IPS-15b (cell line): ENCODE measurements at regions not wholly inside any gene's neighbourhood (a gene's known extent, or its start where the extent isn't known, plus 50 kb on each side); places are given as distances from the start of the nearest gene placed in this dataset.

Experiments used
- H3K27me3 ChIP-seq: one replicate; pipeline ENCODE4 v1.6.1; 2013; ENCODE audit warnings: low read length; ENCODE audit not compliant: control insufficient read depth, insufficient read depth
- H3K36me3 ChIP-seq: one replicate; pipeline ENCODE4 v1.6.1; 2013; ENCODE audit warnings: low read length; ENCODE audit not compliant: control insufficient read depth, insufficient read depth
- H3K4me1 ChIP-seq: one replicate; pipeline ENCODE4 v1.6.1; 2013; ENCODE audit warnings: mild to moderate bottlenecking, low read length; ENCODE audit not compliant: control insufficient read depth, insufficient read depth
- H3K4me3 ChIP-seq: one replicate; pipeline ENCODE4 v1.5.1; 2013; ENCODE audit warnings: low read depth, low read length
- H3K9ac ChIP-seq: one replicate; pipeline ENCODE4 v1.6.1; 2013; ENCODE audit warnings: low read depth, mild to moderate bottlenecking, low read length
- H3K9me3 ChIP-seq: one replicate; pipeline ENCODE4 v1.6.1; 2013; ENCODE audit warnings: mild to moderate bottlenecking, low read length; ENCODE audit not compliant: control insufficient read depth, insufficient read depth

DNA sequence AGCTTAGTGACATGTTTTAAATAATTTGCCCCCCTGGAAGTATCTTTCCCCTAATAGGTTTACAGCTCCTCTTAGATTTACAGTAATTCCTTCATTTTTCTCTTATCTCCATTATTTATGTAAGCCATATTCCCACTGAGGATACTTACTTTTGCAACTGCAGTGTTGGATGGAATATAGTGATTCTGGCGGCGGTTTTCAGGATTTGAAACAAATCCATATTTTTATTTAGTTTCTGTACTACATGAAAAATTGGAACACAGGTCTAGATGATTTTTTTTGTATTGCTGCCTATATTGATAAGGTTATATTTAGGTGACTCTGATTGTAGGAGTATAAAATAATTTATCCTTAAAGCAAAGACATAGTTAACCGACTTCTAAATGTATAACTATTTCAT is 391.6 kb upstream of the SUCLG2 start:
- H3K9ac ChIP-seq, result no peak overlapping the region
- H3K36me3 ChIP-seq, result no peaks in the 10 kb centered on the region
- H3K4me3 ChIP-seq, result no peak overlapping the region
- no peaks in the 10 kb centered on the region for H3K27me3 ChIP-seq
- H3K4me1 ChIP-seq, result no peaks in the 10 kb centered on the region
- no peaks in the 10 kb centered on the region for H3K9me3 ChIP-seq

- Histone ChIP-seq H3K4me3 (no peak overlapping the region), H3K9ac (no peak overlapping the region), H3K27me3 (no peaks in the 10 kb centered on the region), H3K4me1 (no peaks in the 10 kb centered on the region), H3K36me3 (no peaks in the 10 kb centered on the region), H3K9me3 (no peaks in the 10 kb centered on the region)
Measured at GRCh38 chr3:68033867-68034266, 379.5 kb upstream of the SUCLG2 start.

- H3K9me3 ChIP-seq, result no peaks in the 10 kb centered on the region
- no peak overlapping the region for H3K9ac ChIP-seq
- H3K27me3 ChIP-seq, result no peaks in the 10 kb centered on the region
- H3K4me1 ChIP-seq, result no peaks in the 10 kb centered on the region
- no peaks in the 10 kb centered on the region for H3K36me3 ChIP-seq
- H3K4me3 ChIP-seq, result no peak overlapping the region
Measured at GRCh38 chr3:68032209-68032608, 377.8 kb upstream of the SUCLG2 start.

DNA sequence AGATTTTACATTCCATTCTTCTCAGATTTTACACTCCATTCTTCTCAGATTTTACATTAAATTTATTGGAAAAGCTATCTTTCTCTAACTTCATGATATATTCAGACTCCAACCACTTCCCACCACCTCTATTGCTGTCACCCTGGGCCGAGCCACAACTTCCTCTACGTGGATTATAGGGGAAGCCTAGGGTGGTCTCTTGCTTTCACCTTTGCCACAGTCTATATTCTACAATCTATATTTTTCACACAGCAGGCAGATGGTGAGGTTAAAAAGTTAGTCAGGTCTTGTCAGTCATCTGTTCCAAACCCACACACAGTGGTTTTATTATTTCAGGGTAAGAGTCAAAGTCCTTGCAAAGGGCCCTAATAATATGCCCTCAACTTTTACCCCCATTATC is 370.8 kb upstream of the SUCLG2 start:
- H3K4me1 ChIP-seq, result no peaks in the 10 kb centered on the region
- H3K27me3 ChIP-seq, result no peaks in the 10 kb centered on the region
- H3K9me3 ChIP-seq, result no peaks in the 10 kb centered on the region
- H3K9ac ChIP-seq, result no peak overlapping the region
- H3K36me3 ChIP-seq, result no peaks in the 10 kb centered on the region
- no peak overlapping the region for H3K4me3 ChIP-seq

GRCh38 chr3:68019876-68020275 is 365.5 kb upstream of the SUCLG2 start:
- Histone ChIP-seq H3K27me3 (no peaks in the 10 kb centered on the region), H3K4me1 (no peaks in the 10 kb centered on the region), H3K9ac (no peak overlapping the region), H3K9me3 (no peaks in the 10 kb centered on the region), H3K36me3 (no peaks in the 10 kb centered on the region), H3K4me3 (no peak overlapping the region)

DNA sequence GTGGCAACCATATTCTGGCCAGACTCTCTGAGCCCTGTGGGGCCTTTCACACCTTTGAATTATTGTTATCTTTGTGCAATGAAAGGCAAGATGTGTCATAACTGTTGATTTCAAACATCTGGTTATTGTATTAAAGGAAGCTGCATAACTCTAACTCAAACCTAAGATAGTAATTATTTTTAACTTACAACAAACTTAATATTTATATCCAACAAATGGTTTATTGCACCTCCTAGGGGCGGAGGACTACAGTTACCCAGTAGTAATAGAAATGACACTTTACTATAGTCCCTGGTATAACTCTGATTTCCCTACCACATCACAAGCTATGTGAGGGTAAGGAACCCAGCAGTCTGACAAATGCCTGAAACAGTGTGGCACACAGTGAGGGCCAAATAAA is 363.9 kb upstream of the SUCLG2 start:
- no peaks in the 10 kb centered on the region for H3K36me3 ChIP-seq
- no peaks in the 10 kb centered on the region for H3K27me3 ChIP-seq
- no peak overlapping the region for H3K4me3 ChIP-seq
- no peaks in the 10 kb centered on the region for H3K9me3 ChIP-seq
- H3K4me1 ChIP-seq, result no peaks in the 10 kb centered on the region
- no peak overlapping the region for H3K9ac ChIP-seq

- Histone ChIP-seq H3K27me3 (no peaks in the 10 kb centered on the region), H3K4me1 (no peaks in the 10 kb centered on the region), H3K4me3 (no peak overlapping the region), H3K9me3 (no peaks in the 10 kb centered on the region), H3K9ac (no peak overlapping the region), H3K36me3 (no peaks in the 10 kb centered on the region)
Measured at GRCh38 chr3:68017069-68017468, 362.7 kb upstream of the SUCLG2 start.

GRCh38 chr3:68009900-68010299 is 355.5 kb upstream of the SUCLG2 start:
- Histone ChIP-seq H3K9ac (no peak overlapping the region), H3K36me3 (no peaks in the 10 kb centered on the region), H3K4me1 (peaks cover 17% of the 10 kb centered on the region), H3K27me3 (peaks cover 10% of the 10 kb centered on the region), H3K9me3 (no peaks in the 10 kb centered on the region), H3K4me3 (no peak overlapping the region)

DNA sequence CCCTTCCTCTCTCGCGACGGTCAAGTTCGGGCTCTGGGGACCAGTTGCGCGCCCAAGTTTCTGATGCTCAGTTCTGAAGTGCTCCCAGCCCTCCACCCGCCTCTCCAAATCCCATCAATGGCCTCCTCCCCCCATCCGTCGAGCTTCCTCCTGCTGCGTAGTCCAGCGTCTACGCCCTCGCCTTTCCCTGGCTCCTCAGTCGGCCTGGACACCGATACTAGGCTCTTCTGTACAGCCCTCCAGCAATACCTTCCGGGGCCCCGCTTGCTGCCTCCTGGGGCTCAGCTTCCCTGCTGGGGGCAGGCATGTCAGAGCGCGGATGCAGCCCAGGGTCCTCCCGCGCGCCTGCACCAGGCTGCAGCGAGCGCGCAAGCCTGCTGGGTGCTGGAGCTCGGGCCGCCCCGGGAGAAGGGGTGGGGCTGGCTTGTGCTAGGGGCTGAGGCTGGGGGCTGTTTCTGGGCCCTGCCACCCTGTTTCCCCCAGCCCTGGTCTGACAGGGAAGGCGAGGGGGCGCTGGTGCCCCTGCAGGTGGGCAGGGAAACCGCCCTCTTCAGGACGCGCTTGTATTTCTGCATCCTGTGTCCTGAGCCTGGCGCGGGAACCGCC is 353.3 kb upstream of the SUCLG2 start:
- Histone ChIP-seq H3K36me3 (no peaks in the 10 kb centered on the region), H3K4me3 (peak overlapping the region; percentile 73), H3K4me1 (peaks cover 25% of the 10 kb centered on the region), H3K9me3 (no peaks in the 10 kb centered on the region), H3K9ac (no peak overlapping the region), H3K27me3 (peaks cover 10% of the 10 kb centered on the region)

DNA sequence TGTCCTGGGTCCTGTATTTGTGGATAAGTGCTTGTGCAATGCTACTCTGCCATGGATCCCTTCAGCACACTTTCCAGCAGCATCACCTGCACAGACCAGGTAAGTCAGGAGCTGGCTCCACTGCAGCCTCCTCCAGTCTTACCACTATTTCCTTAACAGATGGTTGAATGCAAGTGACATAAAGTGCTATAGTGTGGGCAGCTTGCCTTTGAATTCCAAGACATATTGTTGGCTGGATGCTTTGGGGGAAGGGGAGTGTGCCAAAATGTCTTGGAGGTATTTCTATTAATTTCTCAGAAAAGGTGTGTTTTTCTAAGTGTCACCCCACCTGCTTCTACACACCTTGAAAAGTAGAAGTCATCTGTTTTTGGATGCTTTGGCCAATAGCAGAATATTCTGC is 352.2 kb upstream of the SUCLG2 start:
- H3K4me3 ChIP-seq, result peak overlapping the region; percentile 73
- H3K27me3 ChIP-seq, result peaks cover 10% of the 10 kb centered on the region
- no peaks in the 10 kb centered on the region for H3K9me3 ChIP-seq
- no peak overlapping the region for H3K9ac ChIP-seq
- H3K4me1 ChIP-seq, result peaks cover 25% of the 10 kb centered on the region
- H3K36me3 ChIP-seq, result no peaks in the 10 kb centered on the region

DNA sequence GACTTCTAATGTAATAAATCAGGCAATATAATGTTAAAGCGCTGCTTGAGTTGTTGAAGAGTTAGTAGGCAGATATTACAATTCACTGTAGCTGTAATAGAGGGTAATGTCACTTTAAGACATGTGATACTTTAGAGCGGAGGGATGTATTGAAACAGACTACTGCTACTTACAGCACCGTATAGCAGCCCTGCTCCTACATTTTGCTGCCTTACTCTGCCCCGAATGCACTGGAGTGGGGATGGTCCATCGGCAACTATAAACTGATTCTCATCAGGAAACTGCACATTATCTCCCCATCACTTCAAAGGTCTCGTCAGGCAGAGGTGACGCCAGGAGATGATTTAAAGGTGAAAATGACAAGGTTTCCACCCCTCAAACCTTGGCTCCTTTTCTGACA is 349.7 kb upstream of the SUCLG2 start:
- Histone ChIP-seq H3K9me3 (no peaks in the 10 kb centered on the region), H3K9ac (no peak overlapping the region)

GRCh38 chr3:67998281-67998680 is 343.9 kb upstream of the SUCLG2 start:
- no peaks in the 10 kb centered on the region for H3K9me3 ChIP-seq
- peaks cover 3% of the 10 kb centered on the region for H3K27me3 ChIP-seq
- H3K4me1 ChIP-seq, result no peaks in the 10 kb centered on the region
- H3K36me3 ChIP-seq, result no peaks in the 10 kb centered on the region
- no peak overlapping the region for H3K9ac ChIP-seq
- no peak overlapping the region for H3K4me3 ChIP-seq

More for the DNA sequence above, 349.7 kb upstream of the SUCLG2 start:
- no peak overlapping the region for H3K4me3 ChIP-seq
- peaks cover 25% of the 10 kb centered on the region for H3K4me1 ChIP-seq
- peaks cover 14% of the 10 kb centered on the region for H3K27me3 ChIP-seq
- no peaks in the 10 kb centered on the region for H3K36me3 ChIP-seq
